ENCODE measurements at regions not wholly inside any gene's neighbourhood (a gene's known extent, or its start where the extent isn't known, plus 50 kb on each side); places are given as distances from the start of the nearest gene placed in this dataset.

- DNase-seq, result no peak
Measured at GRCh38 chr21:22444990-22445389, 1446.8 kb downstream of the NCAM2 start.

GRCh38 chr21:22450507-22450906 is 1452.3 kb downstream of the NCAM2 start:
- no peak for DNase-seq

GRCh38 chr21:22456241-22456640 is 1458.0 kb downstream of the NCAM2 start:
- no peak for DNase-seq

- no peak for DNase-seq
Measured at GRCh38 chr21:22468893-22469292, 1470.7 kb downstream of the NCAM2 start.

- DNase-seq, result no peak
Measured at GRCh38 chr21:22474403-22474802, 1476.2 kb downstream of the NCAM2 start.

- DNase-seq, result no peak
Measured at GRCh38 chr21:22476214-22476613, 1478.0 kb downstream of the NCAM2 start.

- no peak for DNase-seq
Measured at GRCh38 chr21:22476726-22477646, 1478.8 kb downstream of the NCAM2 start.

GRCh38 chr21:22490049-22490448 is 1491.8 kb downstream of the NCAM2 start:
- DNase-seq, result no peak

GRCh38 chr21:22516230-22516629 is 1518.0 kb downstream of the NCAM2 start:
- DNase-seq, result no peak

- DNase-seq, result no peak
Measured at GRCh38 chr21:22535630-22536029, 1537.4 kb downstream of the NCAM2 start.

- no peak for DNase-seq
Measured at GRCh38 chr21:22536509-22536908, 1538.3 kb downstream of the NCAM2 start.

GRCh38 chr21:22544747-22545146 is 1546.5 kb downstream of the NCAM2 start:
- no peak for DNase-seq

GRCh38 chr21:22552390-22552789 is 1554.2 kb downstream of the NCAM2 start:
- no peak for DNase-seq

- no peak for DNase-seq
Measured at GRCh38 chr21:22554690-22555316, 1556.6 kb downstream of the NCAM2 start.

GRCh38 chr21:22556829-22557228 is 1558.6 kb downstream of the NCAM2 start:
- no peak for DNase-seq

GRCh38 chr21:22561946-22562345 is 1563.7 kb downstream of the NCAM2 start:
- no peak for DNase-seq

GRCh38 chr21:22573834-22574233 is 1575.6 kb downstream of the NCAM2 start:
- no peak for DNase-seq

GRCh38 chr21:22575165-22575584 is 1577.0 kb downstream of the NCAM2 start:
- no peak for DNase-seq

GRCh38 chr21:22579741-22580140 is 1581.5 kb downstream of the NCAM2 start:
- DNase-seq, result no peak

GRCh38 chr21:22582026-22582425 is 1583.8 kb downstream of the NCAM2 start:
- DNase-seq, result no peak

GRCh38 chr21:22584308-22584707 is 1586.1 kb downstream of the NCAM2 start:
- DNase-seq, result no peak

- no peak for DNase-seq
Measured at GRCh38 chr21:22585558-22585957, 1587.3 kb downstream of the NCAM2 start.

- no peak for DNase-seq
Measured at GRCh38 chr21:22597660-22598255, 1599.5 kb downstream of the NCAM2 start.

GRCh38 chr21:22609802-22610201 is 1611.6 kb downstream of the NCAM2 start:
- DNase-seq, result no peak
